ENCODE measurements at regions not wholly inside any gene's neighbourhood (a gene's known extent, or its start where the extent isn't known, plus 50 kb on each side); places are given as distances from the start of the nearest gene placed in this dataset.
"Not testable (repeated sequence)": the region's sequence is repeated elsewhere in the genome, so short reads cannot be mapped to it uniquely, and the experiment has no call there.

DNA sequence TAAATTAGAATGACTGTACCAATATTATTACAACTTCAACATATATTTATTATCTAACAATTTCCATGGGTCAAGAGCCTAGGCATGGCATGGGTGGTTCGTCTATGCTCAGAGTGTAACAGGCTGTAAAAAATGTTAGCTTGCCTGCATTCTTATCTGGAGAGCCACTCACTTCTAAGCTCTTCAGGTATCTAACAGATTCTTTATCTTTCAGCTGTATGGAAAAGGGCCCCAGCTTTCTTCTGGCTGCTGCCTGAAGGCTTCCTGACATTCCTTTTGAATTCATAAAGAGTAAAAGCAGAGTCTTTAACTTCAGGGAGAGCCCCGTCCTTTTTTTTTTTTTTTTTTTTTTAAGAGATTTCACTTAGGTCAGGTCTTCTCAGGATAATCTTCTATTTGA is 648.8 kb downstream of the NXPH1 start:
- no peak for DNase-seq

GRCh38 chr7:9083837-9084236 is 650.4 kb downstream of the NXPH1 start:
- no peak for DNase-seq

- DNase-seq: no peak
Observed at GRCh38 chr7:9091282-9091681, 657.9 kb downstream of the NXPH1 start.

DNA sequence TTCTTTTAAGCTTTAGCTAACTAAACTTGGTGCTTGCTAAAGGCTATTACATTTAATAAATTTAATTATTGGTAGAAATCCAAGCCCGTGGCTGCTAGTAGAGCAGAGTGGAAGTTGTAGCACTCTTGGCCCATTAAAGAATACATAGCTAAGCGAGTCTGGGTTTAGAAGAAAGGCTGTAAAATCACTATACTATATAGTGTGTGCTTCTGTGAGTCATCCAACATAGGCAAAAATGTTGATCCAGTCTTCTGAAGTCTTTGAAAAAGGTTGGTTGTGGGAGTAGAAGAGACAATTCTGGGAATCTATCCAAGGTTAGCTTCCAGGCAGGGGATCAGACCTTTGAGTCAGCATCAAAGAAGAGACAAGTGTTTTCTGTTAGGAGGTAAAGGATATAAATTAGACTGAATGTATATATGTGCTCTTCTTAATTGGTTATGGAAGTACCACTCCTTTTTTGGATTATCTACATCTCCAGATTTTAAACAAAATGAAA is 664.2 kb downstream of the NXPH1 start:
- DNase-seq: no peak

GRCh38 chr7:9100289-9100688 is 666.9 kb downstream of the NXPH1 start:
- no peak for DNase-seq

DNA sequence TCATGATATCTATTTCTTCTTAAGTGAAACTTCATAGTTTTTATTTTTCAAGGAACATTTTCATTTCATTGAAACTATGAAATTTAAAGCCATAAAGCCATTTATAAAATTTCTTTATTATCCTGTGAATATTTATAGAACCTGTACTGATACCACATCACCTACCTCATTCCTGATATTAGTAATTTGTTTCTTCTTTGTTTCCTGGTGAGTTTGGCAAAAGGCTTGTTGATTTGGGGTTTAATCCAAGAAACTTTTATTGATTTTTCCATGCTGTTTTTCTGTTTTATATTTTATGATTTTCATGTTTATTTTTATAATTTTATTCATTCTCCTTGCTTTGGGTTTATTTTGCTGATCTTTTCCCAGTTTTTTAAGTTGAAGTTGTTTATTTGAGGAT is 669.4 kb downstream of the NXPH1 start:
- DNase-seq: no peak

DNA sequence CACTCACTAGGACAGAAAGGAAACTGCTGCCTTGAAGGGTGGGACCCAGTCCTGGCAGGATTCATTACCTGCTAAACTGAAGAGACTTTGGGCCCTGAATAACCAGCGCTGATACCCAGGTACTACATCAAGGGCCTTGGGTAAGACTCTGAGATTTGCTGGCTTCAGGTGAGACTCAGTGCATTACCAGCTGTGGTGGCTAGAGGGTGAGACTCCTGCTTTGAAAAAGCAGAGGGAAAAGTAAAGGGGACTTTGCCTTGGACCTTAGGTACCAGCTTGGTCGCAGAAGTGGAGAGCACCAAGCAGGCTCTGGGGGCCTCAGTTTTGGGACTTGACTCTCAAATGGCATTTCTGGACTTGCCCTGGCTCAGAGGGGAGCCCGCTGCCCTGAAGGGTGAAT is 673.3 kb downstream of the NXPH1 start:
- DNase-seq: no peak

DNA sequence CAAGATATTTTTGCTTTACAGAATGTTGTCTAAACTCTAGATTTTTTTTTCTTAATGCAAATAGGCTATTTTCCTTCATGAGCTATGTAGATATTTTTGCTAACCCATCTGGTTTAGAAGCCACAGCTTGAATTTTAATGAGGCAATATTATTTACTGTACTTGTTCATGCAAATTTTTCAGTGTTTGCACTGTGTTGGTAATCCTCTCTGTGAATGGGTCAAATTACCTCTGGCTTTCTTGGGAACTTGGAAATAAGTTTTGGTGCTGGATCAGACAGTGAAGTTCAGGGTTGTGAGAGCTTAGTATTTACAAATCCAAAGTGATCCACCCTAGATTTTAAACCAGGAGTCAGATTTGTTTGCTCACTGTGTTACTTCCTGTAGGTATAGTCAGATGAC is 686.9 kb downstream of the NXPH1 start:
- DNase-seq: no peak

DNA sequence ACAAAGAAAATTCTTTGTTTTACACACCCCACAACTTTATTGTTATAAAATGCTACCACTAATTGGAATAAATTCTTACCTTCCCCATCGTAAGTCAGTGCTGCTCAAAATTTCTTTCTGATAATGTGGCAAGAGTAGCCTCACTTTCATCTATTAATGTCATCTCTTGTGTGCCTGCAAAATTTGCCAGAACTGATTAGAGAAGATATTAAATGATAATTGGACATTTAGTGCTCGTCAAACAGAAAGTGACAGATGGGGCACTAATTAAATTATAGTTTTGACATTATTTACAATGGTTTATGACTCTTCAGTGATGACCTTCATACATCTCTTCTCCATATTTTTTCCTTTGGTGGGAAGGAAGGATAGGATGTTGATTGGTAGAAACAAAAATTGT is 690.9 kb downstream of the NXPH1 start:
- DNase-seq: no peak

DNA sequence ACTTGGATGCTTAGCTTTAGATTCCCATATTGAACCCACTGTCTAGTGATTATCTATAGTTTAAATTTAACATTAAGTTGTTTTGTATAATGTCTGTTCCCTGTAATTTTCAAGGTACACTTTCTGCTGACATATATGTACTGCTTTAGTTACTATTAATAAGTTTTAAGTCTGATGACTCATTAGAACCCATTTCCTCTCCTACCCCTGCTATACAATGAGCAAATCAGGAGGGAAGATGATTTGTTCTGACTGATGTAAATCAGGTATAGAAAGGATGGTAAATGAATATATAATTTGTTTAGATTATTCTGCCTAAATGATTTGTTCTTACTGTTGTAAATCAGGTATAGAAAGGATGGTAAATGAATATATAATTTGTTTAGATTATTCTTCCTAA is 691.8 kb downstream of the NXPH1 start:
- no peak for DNase-seq

- DNase-seq: no peak
Observed at GRCh38 chr7:9127901-9128300, 694.5 kb downstream of the NXPH1 start.

- DNase-seq: no peak
Observed at GRCh38 chr7:9148687-9149086, 715.3 kb downstream of the NXPH1 start.

- no peak for DNase-seq
Observed at GRCh38 chr7:9149499-9150082, 716.2 kb downstream of the NXPH1 start.

DNA sequence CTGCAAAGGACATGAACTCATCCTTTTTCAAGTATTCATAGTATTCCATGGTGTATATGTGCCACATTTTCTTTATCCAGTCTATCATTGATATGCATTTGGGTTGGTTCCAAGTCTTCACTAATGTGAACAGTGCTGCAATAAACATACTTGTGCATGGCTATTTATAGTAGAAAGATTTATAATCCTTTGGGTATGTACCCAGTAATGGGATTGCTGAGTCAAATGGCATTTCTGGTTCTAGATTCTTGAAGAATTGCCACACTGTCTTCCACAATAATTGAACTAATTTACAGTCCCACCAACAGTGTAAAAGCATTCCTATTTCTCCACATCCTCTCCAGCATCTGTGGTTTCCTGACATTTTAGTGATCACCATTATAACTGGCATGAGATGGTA is 730.3 kb downstream of the NXPH1 start:
- not testable (repeated sequence) for DNase-seq

GRCh38 chr7:9175871-9176270 is 742.5 kb downstream of the NXPH1 start:
- no peak for DNase-seq

DNA sequence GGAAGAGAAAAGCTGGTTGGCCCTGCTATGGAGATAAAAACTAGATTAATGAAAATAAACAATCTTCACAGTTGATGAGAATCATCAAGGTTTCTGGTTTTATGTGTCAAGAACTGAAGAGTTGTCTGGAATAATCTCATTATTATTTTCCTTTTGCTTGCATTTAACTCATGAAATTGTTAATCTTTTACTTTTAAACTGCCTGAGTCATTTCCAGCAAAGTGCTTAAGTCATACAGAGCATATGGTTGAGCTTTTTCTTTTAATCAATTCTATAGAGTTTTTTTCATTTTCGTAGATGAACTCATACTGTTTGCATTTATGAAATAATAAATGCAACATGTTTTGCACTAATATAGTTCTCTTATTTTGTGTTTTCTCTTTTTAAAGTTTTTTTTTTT is 747.9 kb downstream of the NXPH1 start:
- DNase-seq: no peak

DNA sequence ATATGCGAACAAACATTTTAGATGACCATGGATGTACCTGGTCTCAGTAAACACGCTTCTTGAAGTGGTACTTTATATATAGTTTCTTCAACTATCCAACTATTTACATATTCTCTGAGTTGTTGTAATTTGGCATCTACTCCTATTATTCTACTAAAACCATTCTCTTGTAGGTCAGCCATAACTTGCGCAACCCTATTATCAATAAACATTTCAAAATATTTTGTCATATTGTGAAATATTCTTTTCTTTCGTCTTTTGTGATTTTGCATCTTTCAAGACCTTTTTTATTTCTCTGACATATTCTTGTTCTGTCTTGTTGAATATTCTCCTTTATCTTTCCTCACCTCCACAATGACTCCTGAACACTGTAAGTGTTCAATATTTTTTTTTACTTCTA is 753.3 kb downstream of the NXPH1 start:
- DNase-seq: no peak

DNA sequence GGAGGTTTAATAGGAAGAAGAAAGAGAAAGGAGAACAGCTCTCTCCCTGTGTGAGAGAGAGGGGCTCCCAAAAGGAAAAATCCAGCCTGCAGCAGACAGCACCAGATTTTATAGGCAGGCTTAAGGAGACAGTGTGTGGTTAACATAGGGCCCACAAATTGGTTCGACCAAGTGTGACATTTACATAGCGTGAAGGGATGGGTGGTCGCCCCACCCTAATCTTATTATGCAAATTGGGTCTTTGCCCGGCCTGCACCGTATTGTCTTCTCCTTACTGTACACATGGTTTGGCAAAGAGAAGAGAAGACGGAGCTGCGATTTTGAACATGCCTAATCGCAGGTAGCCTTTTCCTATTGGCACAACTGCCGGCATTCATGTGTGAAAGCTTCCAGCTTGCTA is 756.3 kb downstream of the NXPH1 start:
- DNase-seq: no peak

DNA sequence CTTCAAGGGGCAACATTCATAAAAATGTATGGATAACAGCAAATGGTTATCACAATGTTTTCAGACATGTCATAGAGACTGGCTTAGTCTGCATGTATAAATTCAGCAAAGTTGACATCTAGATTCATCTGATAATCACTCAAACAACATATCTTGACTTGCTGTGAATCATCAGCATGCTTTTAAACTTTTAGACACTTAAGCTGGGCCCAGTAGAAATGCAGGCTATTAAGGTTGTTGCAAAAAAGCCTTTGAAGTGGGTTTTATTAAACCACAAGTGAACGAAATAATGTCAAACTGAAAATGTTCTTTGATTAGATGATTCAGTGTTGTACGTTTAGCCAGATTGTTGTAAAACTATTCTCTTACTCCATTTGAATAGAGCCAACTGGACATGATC is 759.6 kb downstream of the NXPH1 start:
- DNase-seq: no peak

DNA sequence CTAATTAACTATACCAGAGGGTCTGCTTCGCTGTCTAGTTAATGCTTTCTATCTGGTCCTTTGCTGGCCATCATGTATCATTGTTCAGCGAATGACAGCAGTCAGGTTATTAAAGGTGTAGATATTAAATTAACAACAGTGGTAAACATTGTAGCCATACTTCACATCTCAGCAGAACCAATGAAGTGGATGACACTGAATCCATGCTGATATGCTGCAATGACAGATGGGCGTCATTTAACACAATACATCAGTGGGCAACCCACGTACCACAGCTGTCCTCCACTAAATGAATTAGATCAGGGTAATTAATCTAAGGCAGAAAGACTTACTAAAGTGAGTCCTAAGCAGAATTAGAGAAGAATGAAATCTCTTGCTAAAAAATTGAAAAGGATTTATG is 767.2 kb downstream of the NXPH1 start:
- DNase-seq: no peak

DNA sequence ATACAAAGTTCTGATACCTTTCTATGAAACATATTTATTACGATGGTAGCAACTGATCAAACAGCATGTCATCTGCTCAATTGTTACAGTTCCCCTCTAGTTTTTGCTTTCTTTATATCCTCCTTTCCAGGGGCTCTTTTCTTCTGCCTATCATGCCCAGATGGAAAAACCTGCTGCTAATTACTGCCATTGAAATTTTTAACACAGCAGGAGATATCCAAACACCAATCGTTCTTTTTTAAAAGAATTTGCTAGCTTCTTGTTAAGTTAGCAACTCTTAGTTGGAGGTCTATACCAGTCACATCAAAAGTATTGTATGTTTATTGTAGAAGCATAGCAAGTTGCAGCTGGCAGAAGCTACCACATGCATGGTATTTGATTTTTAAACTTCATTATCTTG is 768.5 kb downstream of the NXPH1 start:
- no peak for DNase-seq

- no peak for DNase-seq
Observed at GRCh38 chr7:9204571-9204970, 771.2 kb downstream of the NXPH1 start.

GRCh38 chr7:9210114-9210513 is 776.7 kb downstream of the NXPH1 start:
- DNase-seq: no peak

DNA sequence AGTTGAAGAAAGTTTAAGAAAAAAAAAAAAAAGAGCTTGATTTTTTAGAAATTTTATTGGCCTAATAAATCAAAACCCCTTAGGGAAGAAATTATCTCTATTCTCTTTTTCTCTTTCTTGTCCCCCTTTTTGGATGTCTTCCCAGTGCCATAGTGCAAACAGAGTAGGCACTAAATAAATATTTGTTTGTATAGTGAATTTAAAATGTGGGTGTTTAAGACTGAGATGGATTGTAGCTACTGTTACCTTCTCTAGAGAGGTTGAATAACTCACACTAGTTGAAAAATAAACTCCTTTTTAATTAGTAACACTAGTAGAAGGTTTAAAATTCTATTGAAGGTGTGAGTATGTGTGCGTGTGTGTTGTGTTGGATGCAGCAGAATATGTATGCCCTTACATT is 783.8 kb downstream of the NXPH1 start:
- no peak for DNase-seq

DNA sequence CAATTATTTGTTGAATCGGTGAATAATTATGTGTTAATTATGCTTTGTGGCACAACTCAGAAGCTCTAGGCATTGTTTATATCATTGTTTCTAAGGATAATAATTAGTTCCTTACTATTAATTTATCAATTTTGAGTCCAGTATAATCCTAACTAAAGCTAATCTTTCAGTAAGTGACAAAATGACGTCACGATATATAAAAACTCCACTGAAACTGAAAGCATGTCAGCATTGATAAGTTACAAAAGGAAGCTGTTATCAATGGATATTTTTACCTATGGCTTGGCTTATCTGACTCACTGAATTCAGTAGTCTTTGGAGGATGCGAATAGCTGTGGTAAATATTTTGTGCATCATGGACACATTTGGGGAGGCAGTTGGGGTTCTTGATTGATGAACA is 793.1 kb downstream of the NXPH1 start:
- no peak for DNase-seq

DNA sequence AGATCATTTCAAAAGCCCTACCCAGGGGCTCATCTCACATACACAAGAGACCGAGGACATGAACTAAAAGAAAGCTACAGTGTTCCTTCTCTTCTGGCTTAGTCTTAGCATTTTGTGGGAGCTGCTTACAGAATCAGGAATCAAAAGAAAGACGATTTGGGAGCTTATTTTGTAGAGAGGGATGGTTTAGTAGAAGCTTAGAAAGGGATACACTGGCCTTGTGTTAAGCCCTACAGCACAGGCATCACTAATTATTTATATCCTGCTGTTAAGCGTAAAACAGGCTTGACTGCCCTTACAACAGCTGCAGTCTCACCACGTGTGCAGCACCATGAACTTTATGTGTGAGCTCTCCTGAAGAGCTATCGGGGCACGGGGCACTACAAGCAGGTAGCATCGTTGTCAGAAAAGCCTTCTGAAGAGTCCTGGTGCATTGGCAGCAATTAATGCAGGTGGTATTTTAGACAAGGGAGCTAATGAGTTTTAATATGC is 798.3 kb downstream of the NXPH1 start:
- no peak for DNase-seq
